Keratinocyte (primary cell): ENCODE measurements at regions not wholly inside any gene's neighbourhood (a gene's known extent, or its start where the extent isn't known, plus 50 kb on each side); places are given as distances from the start of the nearest gene placed in this dataset.

Experiments used
- EZH2 ChIP-seq: IDR thresholded peaks from one replicate; pipeline ENCODE4 v1.6.1; 2012; ENCODE audit warnings: inconsistent platforms, mild to moderate bottlenecking, low read length, moderate library complexity
- TF ChIP-seq, protein P1 (sequence below), 3 experiments: IDR thresholded peaks in 1 of 3; conservative IDR thresholded peaks in 1 of 3; optimal IDR thresholded peaks in 1 of 3; 2 replicates in 2 of 3; 3 replicates in 1 of 3; pipeline versions ENCODE3 to v1.5.1; 2011; ENCODE audit warnings: low read length in 3 of 3, mild to moderate bottlenecking in 3 of 3, moderate library complexity in 2 of 3, control low read depth in 1 of 3, inconsistent platforms in 1 of 3; ENCODE audit not compliant: insufficient read depth in 2 of 3; ENCODE audit errors: extremely low read depth in 1 of 3

GRCh38 chr3:59290358-59290757, 240.5 kb upstream of the CFAP20DC start:
- TF ChIP-seq, protein P1, sequence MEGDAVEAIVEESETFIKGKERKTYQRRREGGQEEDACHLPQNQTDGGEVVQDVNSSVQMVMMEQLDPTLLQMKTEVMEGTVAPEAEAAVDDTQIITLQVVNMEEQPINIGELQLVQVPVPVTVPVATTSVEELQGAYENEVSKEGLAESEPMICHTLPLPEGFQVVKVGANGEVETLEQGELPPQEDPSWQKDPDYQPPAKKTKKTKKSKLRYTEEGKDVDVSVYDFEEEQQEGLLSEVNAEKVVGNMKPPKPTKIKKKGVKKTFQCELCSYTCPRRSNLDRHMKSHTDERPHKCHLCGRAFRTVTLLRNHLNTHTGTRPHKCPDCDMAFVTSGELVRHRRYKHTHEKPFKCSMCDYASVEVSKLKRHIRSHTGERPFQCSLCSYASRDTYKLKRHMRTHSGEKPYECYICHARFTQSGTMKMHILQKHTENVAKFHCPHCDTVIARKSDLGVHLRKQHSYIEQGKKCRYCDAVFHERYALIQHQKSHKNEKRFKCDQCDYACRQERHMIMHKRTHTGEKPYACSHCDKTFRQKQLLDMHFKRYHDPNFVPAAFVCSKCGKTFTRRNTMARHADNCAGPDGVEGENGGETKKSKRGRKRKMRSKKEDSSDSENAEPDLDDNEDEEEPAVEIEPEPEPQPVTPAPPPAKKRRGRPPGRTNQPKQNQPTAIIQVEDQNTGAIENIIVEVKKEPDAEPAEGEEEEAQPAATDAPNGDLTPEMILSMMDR (optimal IDR thresholded peaks at IDR 0.05 in 1 of 3, IDR thresholded peaks at IDR 0.05 in 1 of 3, conservative IDR thresholded peaks at IDR 0.05 in 1 of 3; ENCODE audit: extremely low read depth in 1 of 3, insufficient read depth in 2 of 3, low read length in 3 of 3), result no peak
- TF ChIP-seq EZH2, result no peak
